A673 (cell line): ENCODE measurements at regions not wholly inside any gene's neighbourhood (a gene's known extent, or its start where the extent isn't known, plus 50 kb on each side); places are given as distances from the start of the nearest gene placed in this dataset.

Source experiments
- BruUV-seq: library from RNA; stranded (reverse); fragments of 400-500 nt; replicated peaks from 2 replicates; lab custom pipeline; 2021; lab: Mats Ljungman, UMichigan
- CTCF ChIA-PET: fragments of 300-600 bp; sonication (Branson Sonifier 250); formaldehyde crosslinking; loops from one replicate; lab custom pipeline; 2022; ENCODE audit warnings: antibody characterized with exemption; lab: Charles Lee
- POLR2A ChIA-PET: fragments of 300-600 bp; sonication (Branson Sonifier 250); formaldehyde crosslinking; loops from one replicate; lab custom pipeline; 2022; ENCODE audit warnings: antibody characterized with exemption; ENCODE audit not compliant: low non-redundant PET; lab: Charles Lee
- DNase-seq: peaks from one replicate; pipeline ENCODE4 v3.0.0-alpha.2; 2015; ENCODE audit warnings: low spot score
- H3K27ac ChIP-seq: fragments of 200-600 bp; sonication (generic); 2 replicates; pipeline ENCODE4 v1.5.1; 2016; ENCODE audit warnings: mixed run types, low read depth, mild to moderate bottlenecking, mixed read lengths, antibody characterized with exemption, low read length; ENCODE audit not compliant: poor library complexity, severe bottlenecking
- H3K27me3 ChIP-seq: fragments of 200-600 bp; sonication (generic); replicated peaks from 2 replicates; pipeline ENCODE4 v1.6.1; 2017; ENCODE audit warnings: mixed run types, low read depth, mild to moderate bottlenecking, mixed read lengths, antibody characterized with exemption, low read length; ENCODE audit not compliant: insufficient read depth, poor library complexity
- H3K36me3 ChIP-seq: fragments of 200-600 bp; sonication (generic); 2 replicates; pipeline ENCODE4 v1.6.1; 2016; ENCODE audit warnings: mixed run types, mild to moderate bottlenecking, mixed read lengths, antibody characterized with exemption, low read length; ENCODE audit not compliant: insufficient read depth, poor library complexity, severe bottlenecking
- H3K4me1 ChIP-seq: fragments of 200-600 bp; sonication (generic); 2 replicates; pipeline ENCODE4 v1.6.1; 2017; ENCODE audit warnings: mixed run types, mild to moderate bottlenecking, mixed read lengths, antibody characterized with exemption, low read length; ENCODE audit not compliant: insufficient read depth, poor library complexity, severe bottlenecking
- H3K4me3 ChIP-seq: fragments of 200-600 bp; sonication (generic); 2 replicates; pipeline ENCODE4 v1.5.1; 2016; ENCODE audit warnings: low read depth, mixed run types, mild to moderate bottlenecking, mixed read lengths, low read length; ENCODE audit not compliant: poor library complexity, severe bottlenecking
- H3K9me3 ChIP-seq: fragments of 200-600 bp; sonication (generic); 2 replicates; pipeline ENCODE4 v1.6.1; 2016; ENCODE audit warnings: mixed run types, low read depth, mild to moderate bottlenecking, mixed read lengths, antibody characterized with exemption, low read length; ENCODE audit not compliant: poor library complexity, severe bottlenecking
- EZH2 ChIP-seq: fragments of 200-600 bp; sonication (generic); IDR thresholded peaks from 2 replicates; pipeline ENCODE4 v1.6.1; 2017; ENCODE audit warnings: borderline replicate concordance, low read depth, mild to moderate bottlenecking, mixed read lengths, antibody characterized with exemption, low read length; ENCODE audit not compliant: poor library complexity, severe bottlenecking
- intact Hi-C: fragments of 100-400 bp; cut with micrococcal nuclease; formaldehyde crosslinking; loops from one replicate; pipeline ENCODE4 v1.10.0; 2022; ENCODE audit not compliant: unreplicated experiment
- TF ChIP-seq, protein P1 (sequence below): fragments of 300-800, 200-600 bp; sonication (generic); conservative IDR thresholded peaks from 2 replicates; pipeline ENCODE4 v1.5.1; 2017; ENCODE audit warnings: low read depth, mild to moderate bottlenecking, antibody characterized with exemption, low read length, moderate library complexity, mixed read lengths

DNA sequence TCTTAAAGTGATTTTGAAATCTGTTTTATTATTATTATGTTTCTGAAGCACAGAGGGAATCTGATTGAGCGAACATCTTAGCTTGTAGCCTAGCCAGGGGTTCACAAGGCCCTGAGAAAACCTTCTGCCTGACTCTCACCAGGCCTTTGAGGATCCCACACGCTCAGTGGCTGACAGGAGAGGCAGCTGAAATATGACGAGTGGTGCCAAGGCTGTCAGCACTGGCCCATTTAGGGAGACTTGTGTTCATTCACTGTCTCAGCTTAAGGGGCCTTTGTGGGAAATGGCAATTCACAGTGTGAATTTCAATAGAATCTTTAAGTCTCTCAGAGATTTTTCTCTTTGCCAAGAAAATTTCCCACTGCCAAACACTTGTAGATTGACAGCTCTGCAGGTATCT, 770.9 kb downstream of the TUSC7 start:
- POLR2A ChIA-PET = no interaction called here
- no peaks in the 10 kb centered on the region for H3K4me1 ChIP-seq
- intact Hi-C loops = no loop called here
- no peak for DNase-seq
- no peaks in the 10 kb centered on the region for H3K27me3 ChIP-seq
- H3K4me3 ChIP-seq = no peak overlapping the region
- CTCF ChIA-PET = no interaction called here
- H3K9me3 ChIP-seq = no peaks in the 10 kb centered on the region
- no peak for TF ChIP-seq EZH2
- TF ChIP-seq, protein P1, sequence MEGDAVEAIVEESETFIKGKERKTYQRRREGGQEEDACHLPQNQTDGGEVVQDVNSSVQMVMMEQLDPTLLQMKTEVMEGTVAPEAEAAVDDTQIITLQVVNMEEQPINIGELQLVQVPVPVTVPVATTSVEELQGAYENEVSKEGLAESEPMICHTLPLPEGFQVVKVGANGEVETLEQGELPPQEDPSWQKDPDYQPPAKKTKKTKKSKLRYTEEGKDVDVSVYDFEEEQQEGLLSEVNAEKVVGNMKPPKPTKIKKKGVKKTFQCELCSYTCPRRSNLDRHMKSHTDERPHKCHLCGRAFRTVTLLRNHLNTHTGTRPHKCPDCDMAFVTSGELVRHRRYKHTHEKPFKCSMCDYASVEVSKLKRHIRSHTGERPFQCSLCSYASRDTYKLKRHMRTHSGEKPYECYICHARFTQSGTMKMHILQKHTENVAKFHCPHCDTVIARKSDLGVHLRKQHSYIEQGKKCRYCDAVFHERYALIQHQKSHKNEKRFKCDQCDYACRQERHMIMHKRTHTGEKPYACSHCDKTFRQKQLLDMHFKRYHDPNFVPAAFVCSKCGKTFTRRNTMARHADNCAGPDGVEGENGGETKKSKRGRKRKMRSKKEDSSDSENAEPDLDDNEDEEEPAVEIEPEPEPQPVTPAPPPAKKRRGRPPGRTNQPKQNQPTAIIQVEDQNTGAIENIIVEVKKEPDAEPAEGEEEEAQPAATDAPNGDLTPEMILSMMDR = no peak
- H3K36me3 ChIP-seq = no peaks in the 10 kb centered on the region
- no peak overlapping the region for H3K27ac ChIP-seq
- no TSS peak for BruUV-seq

DNA sequence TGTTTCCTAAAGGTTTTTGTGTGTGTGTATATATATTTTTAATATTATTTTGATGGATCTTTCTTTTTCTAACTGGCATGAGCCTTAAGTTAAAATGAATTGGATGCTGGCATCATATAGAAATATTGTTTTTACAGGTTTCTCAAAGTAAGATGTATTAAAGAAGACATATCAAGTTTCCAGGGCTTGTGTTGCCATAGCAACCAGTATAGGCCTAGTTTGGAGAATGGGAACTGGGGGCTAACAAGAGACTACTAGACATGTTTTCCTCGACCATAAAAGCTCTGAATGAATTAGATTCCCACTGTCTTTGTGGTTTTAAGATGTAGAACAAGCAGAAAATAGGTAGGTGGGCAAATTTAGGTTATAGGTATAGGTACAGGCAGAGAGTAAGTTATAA, 771.4 kb downstream of the TUSC7 start:
- no peak overlapping the region for H3K4me3 ChIP-seq
- no peaks in the 10 kb centered on the region for H3K27me3 ChIP-seq
- ChIA-PET CTCF (no interaction called here), POLR2A (no interaction called here)
- no peak for TF ChIP-seq EZH2
- TF ChIP-seq, protein P1 = no peak
- no peaks in the 10 kb centered on the region for H3K4me1 ChIP-seq
- DNase-seq = no peak
- BruUV-seq = no TSS peak
- intact Hi-C loops = no loop called here
- no peak overlapping the region for H3K27ac ChIP-seq
- no peaks in the 10 kb centered on the region for H3K36me3 ChIP-seq
- H3K9me3 ChIP-seq = no peaks in the 10 kb centered on the region

DNA sequence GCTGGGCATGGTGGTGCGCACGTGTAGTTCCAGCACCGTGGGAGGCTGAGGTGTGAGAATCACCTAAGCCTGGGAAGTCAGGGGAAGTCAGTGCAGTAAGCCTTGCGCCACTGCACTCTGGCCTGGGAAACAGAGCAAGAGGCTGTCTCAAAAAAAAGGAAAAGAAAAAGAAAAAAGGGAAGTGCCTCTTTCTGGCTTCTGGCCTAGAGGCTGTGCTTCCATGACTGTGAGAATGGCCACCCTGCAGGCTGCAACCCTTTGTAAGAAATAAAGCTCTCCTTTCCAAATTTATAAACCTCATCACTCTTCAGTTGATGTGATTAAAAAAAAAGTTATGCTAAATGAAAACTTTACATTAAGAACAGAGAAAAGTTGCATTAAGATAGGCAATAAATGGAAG, 774.3 kb downstream of the TUSC7 start:
- intact Hi-C loops = no loop called here
- Histone ChIP-seq H3K4me3 (no peak overlapping the region), H3K9me3 (no peaks in the 10 kb centered on the region), H3K4me1 (no peaks in the 10 kb centered on the region), H3K36me3 (no peaks in the 10 kb centered on the region), H3K27ac (no peak overlapping the region), H3K27me3 (no peaks in the 10 kb centered on the region)
- DNase-seq = no peak
- ChIA-PET CTCF (no interaction called here), POLR2A (no interaction called here)
- no TSS peak for BruUV-seq
- TF ChIP-seq, protein P1 = no peak
- no peak for TF ChIP-seq EZH2
